ENCODE measurements at regions not wholly inside any gene's neighbourhood (a gene's known extent, or its start where the extent isn't known, plus 50 kb on each side); places are given as distances from the start of the nearest gene placed in this dataset.

- TF ChIP-seq GATA2 (IDR thresholded peaks at IDR 0.05; ENCODE audit: low read depth, low read length) (no peak), GATA3 (IDR thresholded peaks at IDR 0.05; ENCODE audit: low read depth, low read length) (no peak)
Observed at GRCh38 chr13:33490461-33491327, 205.1 kb upstream of the STARD13 start.
